Ishikawa (cell line): ENCODE measurements at regions not wholly inside any gene's neighbourhood (a gene's known extent, or its start where the extent isn't known, plus 50 kb on each side); places are given as distances from the start of the nearest gene placed in this dataset.
A peak's percentile ranks its signal among the peaks of the same experiment; 100 is the strongest.

ENCODE experiments used
- CEBPB ChIP-seq: IDR thresholded peaks from 2 replicates; pipeline ENCODE4 v1.6.1; 2012
- CREB1 ChIP-seq: IDR thresholded peaks from 2 replicates; pipeline ENCODE4 v1.6.1; 2012; ENCODE audit warnings: low read depth
- EGR1 ChIP-seq: IDR thresholded peaks from 2 replicates; pipeline ENCODE4 v1.6.1; 2012
- EP300 ChIP-seq: IDR thresholded peaks from 2 replicates; pipeline ENCODE4 v1.6.1; 2012; ENCODE audit warnings: borderline replicate concordance
- FOXM1 ChIP-seq: IDR thresholded peaks from 2 replicates; pipeline ENCODE4 v1.6.1; 2012; ENCODE audit warnings: low read depth, borderline replicate concordance
- NFIC ChIP-seq: IDR thresholded peaks from 2 replicates; pipeline ENCODE4 v1.6.1; 2012
- RAD21 ChIP-seq: IDR thresholded peaks from 2 replicates; pipeline ENCODE4 v1.6.1; 2012; ENCODE audit warnings: low read depth
- TAF1 ChIP-seq: IDR thresholded peaks from 2 replicates; pipeline ENCODE4 v1.6.1; 2012; ENCODE audit warnings: low read depth, mild to moderate bottlenecking
- TCF12 ChIP-seq: IDR thresholded peaks from 2 replicates; pipeline ENCODE4 v1.6.1; 2012; ENCODE audit warnings: low read depth
- TEAD4 ChIP-seq: IDR thresholded peaks from 2 replicates; pipeline ENCODE4 v1.6.1; 2012
- USF1 ChIP-seq: IDR thresholded peaks from 2 replicates; pipeline ENCODE4 v1.6.1; 2012
- YY1 ChIP-seq: IDR thresholded peaks from 2 replicates; pipeline ENCODE4 v1.6.1; 2012; ENCODE audit warnings: low read depth
- ZBTB7A ChIP-seq: IDR thresholded peaks from 2 replicates; pipeline ENCODE4 v1.6.1; 2012; ENCODE audit warnings: low read depth
- TF ChIP-seq, protein P1 (sequence below): IDR thresholded peaks from 2 replicates; pipeline ENCODE4 v1.6.1; 2012
- TF ChIP-seq, protein P2 (sequence below): IDR thresholded peaks from 2 replicates; pipeline ENCODE4 v1.6.1; 2012; ENCODE audit warnings: low read depth, mild to moderate bottlenecking

DNA sequence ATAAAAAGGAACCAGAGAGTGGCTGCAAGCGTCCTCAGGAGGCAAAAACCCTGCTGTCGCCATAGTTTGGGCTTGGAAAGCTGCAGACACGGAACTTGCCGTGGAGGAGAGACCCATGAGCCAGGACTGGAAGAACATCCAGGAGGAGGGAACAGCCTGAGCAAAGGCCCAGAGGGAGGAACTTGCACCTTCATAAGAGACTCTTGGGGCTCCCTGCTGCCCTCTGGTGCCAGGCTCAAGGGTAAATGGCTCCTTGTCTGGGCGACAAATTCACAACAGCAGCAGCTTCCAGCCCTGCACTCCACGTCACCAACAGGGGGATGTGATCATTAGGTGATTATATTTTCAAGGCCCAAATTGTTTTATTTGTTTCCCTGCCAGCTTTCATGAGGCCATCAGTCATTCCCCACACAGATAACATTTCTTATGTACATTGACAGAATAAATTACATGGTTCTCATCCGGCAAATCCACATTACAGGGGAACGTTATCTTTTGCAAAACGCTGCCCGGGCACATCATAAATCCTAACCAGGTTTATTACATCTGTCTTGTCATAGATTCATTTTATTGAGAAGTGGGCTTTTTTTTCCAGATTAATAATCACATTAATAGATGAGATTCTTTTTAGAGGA is 143.0 kb upstream of the GRIK3 start:
- TF ChIP-seq RAD21 (peak; percentile 40; the same call in 1 of the 2 replicates), USF1 (no peak)

- TF ChIP-seq NFIC (no peak), FOXM1 (no peak), YY1 (no peak), EP300 (no peak)
- TF ChIP-seq, protein P1, sequence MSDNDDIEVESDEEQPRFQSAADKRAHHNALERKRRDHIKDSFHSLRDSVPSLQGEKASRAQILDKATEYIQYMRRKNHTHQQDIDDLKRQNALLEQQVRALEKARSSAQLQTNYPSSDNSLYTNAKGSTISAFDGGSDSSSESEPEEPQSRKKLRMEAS, result no peak
These were observed 147.1 kb upstream of the GRIK3 start for GRCh38 chr1:37181425-37181824.

GRCh38 chr1:37184789-37185188 is 150.5 kb upstream of the GRIK3 start:
- TF ChIP-seq CREB1 (no peak), TCF12 (no peak), CEBPB (no peak), TEAD4 (no peak), EGR1 (no peak)
- TF ChIP-seq, protein P1, result no peak

DNA sequence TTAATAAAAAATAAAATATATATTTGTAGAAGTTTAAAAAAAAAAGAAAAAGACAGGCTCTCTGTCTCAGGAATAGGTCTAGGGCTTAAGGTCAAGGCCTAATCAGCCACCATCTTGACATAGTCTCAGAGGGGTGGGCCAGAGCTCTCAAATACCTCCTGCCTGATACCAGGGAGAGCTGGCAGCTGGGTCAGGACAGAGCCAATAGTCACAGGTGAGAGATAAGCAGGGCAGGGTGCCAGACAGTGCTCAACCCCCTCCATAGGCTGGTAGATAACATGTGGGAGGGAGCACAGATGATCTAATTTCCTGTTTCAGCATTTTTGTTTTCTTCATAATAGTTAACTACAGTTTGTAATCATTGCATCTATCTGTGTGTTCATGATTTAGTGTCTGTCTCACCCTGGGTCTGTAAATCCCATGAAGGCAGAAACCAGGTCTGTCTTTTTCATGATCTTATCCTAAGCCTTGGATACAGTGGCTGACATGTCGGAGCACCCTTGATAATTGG is 152.0 kb upstream of the GRIK3 start:
- TF ChIP-seq EP300 (no peak), YY1 (no peak), TCF12 (no peak), CREB1 (no peak), RAD21 (no peak), TAF1 (no peak), FOXM1 (no peak), ZBTB7A (no peak), EGR1 (no peak), NFIC (no peak)
- TF ChIP-seq, protein P1, result no peak

GRCh38 chr1:37189111-37189510 is 154.8 kb upstream of the GRIK3 start:
- TF ChIP-seq NFIC, result no peak
- TF ChIP-seq CEBPB, result no peak
- no peak for TF ChIP-seq EGR1
- no peak for TF ChIP-seq EP300
- TF ChIP-seq, protein P2, sequence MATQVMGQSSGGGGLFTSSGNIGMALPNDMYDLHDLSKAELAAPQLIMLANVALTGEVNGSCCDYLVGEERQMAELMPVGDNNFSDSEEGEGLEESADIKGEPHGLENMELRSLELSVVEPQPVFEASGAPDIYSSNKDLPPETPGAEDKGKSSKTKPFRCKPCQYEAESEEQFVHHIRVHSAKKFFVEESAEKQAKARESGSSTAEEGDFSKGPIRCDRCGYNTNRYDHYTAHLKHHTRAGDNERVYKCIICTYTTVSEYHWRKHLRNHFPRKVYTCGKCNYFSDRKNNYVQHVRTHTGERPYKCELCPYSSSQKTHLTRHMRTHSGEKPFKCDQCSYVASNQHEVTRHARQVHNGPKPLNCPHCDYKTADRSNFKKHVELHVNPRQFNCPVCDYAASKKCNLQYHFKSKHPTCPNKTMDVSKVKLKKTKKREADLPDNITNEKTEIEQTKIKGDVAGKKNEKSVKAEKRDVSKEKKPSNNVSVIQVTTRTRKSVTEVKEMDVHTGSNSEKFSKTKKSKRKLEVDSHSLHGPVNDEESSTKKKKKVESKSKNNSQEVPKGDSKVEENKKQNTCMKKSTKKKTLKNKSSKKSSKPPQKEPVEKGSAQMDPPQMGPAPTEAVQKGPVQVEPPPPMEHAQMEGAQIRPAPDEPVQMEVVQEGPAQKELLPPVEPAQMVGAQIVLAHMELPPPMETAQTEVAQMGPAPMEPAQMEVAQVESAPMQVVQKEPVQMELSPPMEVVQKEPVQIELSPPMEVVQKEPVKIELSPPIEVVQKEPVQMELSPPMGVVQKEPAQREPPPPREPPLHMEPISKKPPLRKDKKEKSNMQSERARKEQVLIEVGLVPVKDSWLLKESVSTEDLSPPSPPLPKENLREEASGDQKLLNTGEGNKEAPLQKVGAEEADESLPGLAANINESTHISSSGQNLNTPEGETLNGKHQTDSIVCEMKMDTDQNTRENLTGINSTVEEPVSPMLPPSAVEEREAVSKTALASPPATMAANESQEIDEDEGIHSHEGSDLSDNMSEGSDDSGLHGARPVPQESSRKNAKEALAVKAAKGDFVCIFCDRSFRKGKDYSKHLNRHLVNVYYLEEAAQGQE, result no peak
- TF ChIP-seq TAF1, result no peak
- no peak for TF ChIP-seq ZBTB7A
- TF ChIP-seq CREB1, result no peak

DNA sequence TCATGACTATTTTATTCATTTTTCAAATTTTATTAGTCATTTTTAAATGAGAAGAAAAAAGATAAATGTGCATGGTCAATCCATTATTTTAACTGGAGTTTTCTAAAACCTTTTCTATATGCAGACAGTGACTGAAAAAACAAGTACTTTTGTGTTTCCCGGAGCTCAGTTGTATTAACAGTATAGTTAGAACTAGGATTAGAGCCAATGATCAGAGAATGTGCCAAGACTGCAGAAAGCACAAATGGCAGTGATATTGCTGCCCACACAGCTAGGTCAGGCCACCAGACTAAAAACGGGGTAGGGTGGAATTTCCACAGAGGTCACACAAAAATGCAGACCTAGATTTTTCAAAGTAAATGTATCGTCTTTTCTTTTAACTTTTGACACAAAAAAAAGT is 163.1 kb upstream of the GRIK3 start:
- TF ChIP-seq, protein P2, result no peak
- TF ChIP-seq ZBTB7A (no peak), EP300 (no peak), RAD21 (no peak)
- TF ChIP-seq, protein P1, result no peak

DNA sequence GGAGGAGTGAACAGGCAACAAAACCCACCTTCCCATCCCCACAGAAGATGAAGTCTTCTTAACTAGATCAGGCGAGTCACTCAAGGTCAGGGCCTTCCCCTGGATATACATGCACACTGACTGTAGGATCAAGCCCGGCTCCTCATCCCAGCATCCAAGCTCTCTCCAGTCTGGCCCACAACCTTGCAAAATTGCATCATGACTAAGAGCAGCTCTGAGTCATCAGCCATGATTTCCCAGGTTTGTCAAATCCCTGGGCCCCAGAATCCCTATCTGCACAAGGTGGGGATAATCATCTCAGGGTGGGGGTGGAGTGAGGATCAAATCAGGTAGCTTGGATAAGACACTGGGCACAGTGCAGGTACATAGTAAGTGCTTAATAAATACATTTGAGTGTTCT is 199.3 kb upstream of the GRIK3 start:
- TF ChIP-seq CEBPB (no peak), EGR1 (no peak), TCF12 (no peak), NFIC (no peak), FOXM1 (no peak), RAD21 (no peak), CREB1 (no peak), TEAD4 (no peak), USF1 (no peak), ZBTB7A (no peak), YY1 (no peak), TAF1 (no peak), EP300 (no peak)
- TF ChIP-seq, protein P2, result no peak
- TF ChIP-seq, protein P1, result no peak
